ENCODE measurements at regions not wholly inside any gene's neighbourhood (a gene's known extent, or its start where the extent isn't known, plus 50 kb on each side); places are given as distances from the start of the nearest gene placed in this dataset.

DNA sequence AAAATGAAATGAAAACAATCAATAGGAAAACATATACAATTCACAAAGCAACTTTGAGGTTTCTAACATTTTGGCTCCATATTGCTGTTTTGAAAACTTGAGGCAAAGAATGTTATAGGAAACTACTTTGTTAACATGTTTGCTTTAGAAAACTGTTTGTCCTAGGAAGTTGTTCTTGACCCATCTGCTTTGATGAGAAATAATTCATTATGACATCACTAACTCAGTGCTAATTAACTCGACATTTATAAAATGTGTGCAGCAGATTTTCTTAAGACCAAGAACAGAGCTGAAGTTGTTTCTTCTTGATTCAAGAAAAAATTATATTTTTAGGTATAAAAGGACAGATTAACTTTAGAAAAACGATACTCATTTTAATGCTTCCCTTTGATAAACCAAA lies 94.7 kb downstream of the SOX9 start:
- DNase-seq: no peak
- Histone ChIP-seq H3K27ac (ENCODE audit: low read length) (no peak overlapping the region), H4K20me1 (ENCODE audit: insufficient read depth, low read length) (no peaks in the 10 kb centered on the region), H3K9ac (ENCODE audit: low read length) (no peak overlapping the region), H3K79me2 (ENCODE audit: low read length) (no peaks in the 10 kb centered on the region), H3K4me1 (ENCODE audit: low read length) (no peaks in the 10 kb centered on the region), H3K4me2 (ENCODE audit: low read depth, low read length) (no peak overlapping the region), H2AFZ (ENCODE audit: low read length) (no peak overlapping the region), H3K27me3 (replicated peaks; ENCODE audit: insufficient read depth, low read length) (no peaks in the 10 kb centered on the region), H3K9me2 (replicated peaks; ENCODE audit: insufficient read depth, low read length) (no peaks in the 10 kb centered on the region), H3K4me3 (ENCODE audit: low read length) (no peak overlapping the region), H3K36me3 (replicated peaks; ENCODE audit: insufficient read depth, low read length) (no peaks in the 10 kb centered on the region), H3F3A (ENCODE audit: insufficient read depth, low read length) (no peaks in the 10 kb centered on the region), H3K9me3 (replicated peaks; ENCODE audit: insufficient read depth, low read length) (no peaks in the 10 kb centered on the region)
- TF ChIP-seq, protein P1, sequence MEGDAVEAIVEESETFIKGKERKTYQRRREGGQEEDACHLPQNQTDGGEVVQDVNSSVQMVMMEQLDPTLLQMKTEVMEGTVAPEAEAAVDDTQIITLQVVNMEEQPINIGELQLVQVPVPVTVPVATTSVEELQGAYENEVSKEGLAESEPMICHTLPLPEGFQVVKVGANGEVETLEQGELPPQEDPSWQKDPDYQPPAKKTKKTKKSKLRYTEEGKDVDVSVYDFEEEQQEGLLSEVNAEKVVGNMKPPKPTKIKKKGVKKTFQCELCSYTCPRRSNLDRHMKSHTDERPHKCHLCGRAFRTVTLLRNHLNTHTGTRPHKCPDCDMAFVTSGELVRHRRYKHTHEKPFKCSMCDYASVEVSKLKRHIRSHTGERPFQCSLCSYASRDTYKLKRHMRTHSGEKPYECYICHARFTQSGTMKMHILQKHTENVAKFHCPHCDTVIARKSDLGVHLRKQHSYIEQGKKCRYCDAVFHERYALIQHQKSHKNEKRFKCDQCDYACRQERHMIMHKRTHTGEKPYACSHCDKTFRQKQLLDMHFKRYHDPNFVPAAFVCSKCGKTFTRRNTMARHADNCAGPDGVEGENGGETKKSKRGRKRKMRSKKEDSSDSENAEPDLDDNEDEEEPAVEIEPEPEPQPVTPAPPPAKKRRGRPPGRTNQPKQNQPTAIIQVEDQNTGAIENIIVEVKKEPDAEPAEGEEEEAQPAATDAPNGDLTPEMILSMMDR (IDR thresholded peaks at IDR 0.05; ENCODE audit: low read length): no peak
- TF ChIP-seq EZH2phosphoT487 (IDR thresholded peaks at IDR 0.05; ENCODE audit: low read length) (no peak), EZH2 (optimal IDR thresholded peaks at IDR 0.05; ENCODE audit: low read depth, low read length) (no peak)

DNA sequence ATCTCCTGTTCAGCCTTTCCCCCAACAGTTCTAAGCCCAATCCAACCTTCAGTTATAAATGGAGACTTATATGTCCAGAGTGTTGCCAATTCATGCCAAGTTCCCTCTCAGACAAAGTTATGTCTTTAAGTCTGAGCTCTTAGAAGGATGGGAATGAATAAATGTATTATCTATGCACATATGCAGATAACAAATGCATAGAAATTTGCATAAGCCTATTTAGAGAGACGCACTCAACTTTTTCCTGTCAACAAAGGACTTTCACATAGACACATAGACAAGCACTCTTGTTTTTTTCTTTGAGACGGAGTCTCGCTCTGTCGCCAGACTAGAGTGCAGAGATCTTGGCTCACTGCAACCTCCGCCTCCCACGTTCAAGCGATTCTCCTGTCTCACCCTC lies 95.1 kb downstream of the SOX9 start:
- no peaks in the 10 kb centered on the region for H3K9me2 ChIP-seq (replicated peaks; ENCODE audit: insufficient read depth, low read length)
- H3K4me1 ChIP-seq (ENCODE audit: low read length): no peaks in the 10 kb centered on the region
- H3K4me3 ChIP-seq (ENCODE audit: low read length): no peak overlapping the region
- no peaks in the 10 kb centered on the region for H3K9me3 ChIP-seq (replicated peaks; ENCODE audit: insufficient read depth, low read length)
- H4K20me1 ChIP-seq (ENCODE audit: insufficient read depth, low read length): no peaks in the 10 kb centered on the region
- no peaks in the 10 kb centered on the region for H3K27me3 ChIP-seq (replicated peaks; ENCODE audit: insufficient read depth, low read length)
- H2AFZ ChIP-seq (ENCODE audit: low read length): no peak overlapping the region
- no peaks in the 10 kb centered on the region for H3F3A ChIP-seq (ENCODE audit: insufficient read depth, low read length)
- TF ChIP-seq EZH2 (optimal IDR thresholded peaks at IDR 0.05; ENCODE audit: low read depth, low read length): no peak
- TF ChIP-seq, protein P1 (IDR thresholded peaks at IDR 0.05; ENCODE audit: low read length): no peak
- TF ChIP-seq EZH2phosphoT487 (IDR thresholded peaks at IDR 0.05; ENCODE audit: low read length): no peak
- DNase-seq: no peak
- no peaks in the 10 kb centered on the region for H3K36me3 ChIP-seq (replicated peaks; ENCODE audit: insufficient read depth, low read length)
- H3K79me2 ChIP-seq (ENCODE audit: low read length): no peaks in the 10 kb centered on the region
- no peak overlapping the region for H3K4me2 ChIP-seq (ENCODE audit: low read depth, low read length)
- no peak overlapping the region for H3K9ac ChIP-seq (ENCODE audit: low read length)
- no peak overlapping the region for H3K27ac ChIP-seq (ENCODE audit: low read length)

DNA sequence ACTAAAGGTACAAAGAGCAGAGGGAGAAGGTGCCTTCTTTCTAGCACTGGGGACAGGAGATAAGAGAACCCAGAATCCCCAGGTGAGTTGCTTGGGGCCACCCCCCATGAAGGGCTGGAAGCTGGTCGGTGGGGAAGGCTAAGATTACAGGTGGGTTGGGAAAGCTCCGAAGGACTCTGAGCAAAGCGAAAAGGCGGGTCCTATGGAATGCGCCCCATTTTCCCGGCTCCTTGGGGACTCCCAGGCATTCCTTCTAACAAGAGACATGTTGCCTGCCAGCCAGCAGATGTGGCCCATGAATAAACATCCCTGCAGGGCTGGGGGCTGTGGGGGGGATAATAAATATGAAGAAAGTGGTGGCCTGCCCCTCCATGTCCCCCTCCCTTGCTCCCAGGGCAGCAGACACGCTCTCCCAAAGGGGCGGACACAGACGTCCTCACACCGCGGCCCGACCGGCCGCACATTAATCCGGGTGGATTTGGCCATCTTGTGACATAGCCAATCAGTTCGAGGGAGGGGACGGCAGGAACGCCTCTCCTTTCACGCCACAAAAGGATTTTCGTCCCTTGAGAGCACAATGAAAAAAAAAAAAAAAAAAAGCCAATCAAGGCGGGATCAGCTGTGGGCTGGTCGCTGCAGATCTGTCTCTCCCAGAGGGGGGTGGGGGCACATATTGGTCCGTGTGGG lies 98.5 kb downstream of the SOX9 start:
- Histone ChIP-seq H2AFZ (ENCODE audit: low read length) (no peak overlapping the region), H3K79me2 (ENCODE audit: low read length) (no peaks in the 10 kb centered on the region), H3F3A (ENCODE audit: insufficient read depth, low read length) (no peaks in the 10 kb centered on the region), H3K4me1 (ENCODE audit: low read length) (no peaks in the 10 kb centered on the region), H3K27me3 (replicated peaks; ENCODE audit: insufficient read depth, low read length) (no peaks in the 10 kb centered on the region), H3K27ac (ENCODE audit: low read length) (no peak overlapping the region), H3K9ac (ENCODE audit: low read length) (no peak overlapping the region), H3K4me2 (ENCODE audit: low read depth, low read length) (no peak overlapping the region), H3K9me3 (replicated peaks; ENCODE audit: insufficient read depth, low read length) (no peaks in the 10 kb centered on the region), H3K36me3 (replicated peaks; ENCODE audit: insufficient read depth, low read length) (no peaks in the 10 kb centered on the region), H3K4me3 (ENCODE audit: low read length) (no peak overlapping the region), H4K20me1 (ENCODE audit: insufficient read depth, low read length) (no peaks in the 10 kb centered on the region), H3K9me2 (replicated peaks; ENCODE audit: insufficient read depth, low read length) (no peaks in the 10 kb centered on the region)
- DNase-seq: no peak
- TF ChIP-seq EZH2phosphoT487 (IDR thresholded peaks at IDR 0.05; ENCODE audit: low read length) (no peak), EZH2 (optimal IDR thresholded peaks at IDR 0.05; ENCODE audit: low read depth, low read length) (no peak)
- TF ChIP-seq, protein P1 (IDR thresholded peaks at IDR 0.05; ENCODE audit: low read length): no peak
